ENCODE measurements at regions not wholly inside any gene's neighbourhood (a gene's known extent, or its start where the extent isn't known, plus 50 kb on each side); places are given as distances from the start of the nearest gene placed in this dataset.

- no peaks in the 10 kb centered on the region for H3K9me3 Mint-ChIP-seq
- Histone ChIP-seq H3K9ac (ENCODE audit: extremely low read depth, insufficient read length, low read length) (no peak overlapping the region), H2AK5ac (ENCODE audit: insufficient read length, low read length) (no peak overlapping the region), H4K91ac (ENCODE audit: insufficient read length, low read depth, low read length) (no peak overlapping the region), H2AFZ (ENCODE audit: low read length) (no peak overlapping the region), H3K23me2 (ENCODE audit: insufficient read length, low read depth, low read length, poor library complexity, severe bottlenecking) (no peaks in the 10 kb centered on the region), H2BK20ac (ENCODE audit: low read depth, low read length, poor library complexity, severe bottlenecking) (no peak overlapping the region), H3K79me1 (ENCODE audit: insufficient read depth, low read depth, low read length, poor library complexity, severe bottlenecking) (no peaks in the 10 kb centered on the region), H3K14ac (ENCODE audit: insufficient read depth, low read length) (no peak overlapping the region), H2BK5ac (ENCODE audit: insufficient read length, low read length) (no peak overlapping the region), H3T11ph (ENCODE audit: low read length) (no peak overlapping the region), H3K27me3 (ENCODE audit: insufficient read depth, low read length) (no peaks in the 10 kb centered on the region), H3K4ac (ENCODE audit: low read depth, low read length) (no peak overlapping the region), H2BK12ac (ENCODE audit: insufficient read length, low read depth, low read length) (no peak overlapping the region), H2BK15ac (ENCODE audit: low read depth, low read length) (no peak overlapping the region), H2BK120ac (ENCODE audit: low read depth, low read length, poor library complexity, severe bottlenecking) (no peak overlapping the region), H3K4me1 (ENCODE audit: insufficient read depth, low read length) (peaks cover 6% of the 10 kb centered on the region), H3K23ac (ENCODE audit: insufficient read length, low read depth, low read length) (no peak overlapping the region), H3K4me2 (ENCODE audit: insufficient read depth, insufficient read length, low read length) (no peak overlapping the region), H4K5ac (ENCODE audit: insufficient read length, low read depth, low read length) (no peak overlapping the region), H3K79me2 (ENCODE audit: insufficient read depth, low read length) (no peaks in the 10 kb centered on the region), H3K27ac (ENCODE audit: insufficient read length, low read depth, low read length) (no peak overlapping the region), H4K20me1 (ENCODE audit: control insufficient read depth, insufficient read depth, insufficient read length) (no peaks in the 10 kb centered on the region), H3K18ac (ENCODE audit: insufficient read length, low read depth, low read length) (no peak overlapping the region), H3K56ac (ENCODE audit: insufficient read length, low read depth, low read length) (no peak overlapping the region), H3K9me3 (ENCODE audit: control insufficient read depth, low read depth, low read length) (no peaks in the 10 kb centered on the region), H4K8ac (replicated peaks; ENCODE audit: insufficient read length, low read depth, low read length) (peak overlapping the region; percentile 38)
- no peak for DNase-seq
- no peaks in the 10 kb centered on the region for H3K36me3 Mint-ChIP-seq (ENCODE audit: insufficient read depth in 1 of 3, low read depth in 3 of 3)
- peaks cover 0 to 4% of the 10 kb centered on the region in 2 experiments; a peak in 1 of 4 replicates for H3K4me1 Mint-ChIP-seq
- H3K4me3 Mint-ChIP-seq: no peak overlapping the region
- no peak for TF ChIP-seq CTCF (conservative IDR thresholded peaks at IDR 0.05)
- no peaks in the 10 kb centered on the region; the same call in 1 of the 2 replicates for H3K27me3 Mint-ChIP-seq (ENCODE audit: low read depth)
- no peak overlapping the region for H3K27ac Mint-ChIP-seq
- no CpG with 5 or more reads among the region's 6 CpGs for WGBS (ENCODE audit: extremely low coverage, insufficient read length, low lambda C conversion rate)
These were observed 105.1 kb upstream of the GALNT15 start for GRCh38 chr3:16069149-16069922.
